CD14-positive monocyte (primary cell): ENCODE measurements at regions not wholly inside any gene's neighbourhood (a gene's known extent, or its start where the extent isn't known, plus 50 kb on each side); places are given as distances from the start of the nearest gene placed in this dataset.

Source experiments
- DNase-seq, 3 donors: peaks; one replicate each; pipeline ENCODE4 v3.0.0-alpha.2; 2011 to 2022
- H2AFZ ChIP-seq: 2 replicates; pipeline ENCODE4 v1.6.0; 2012; ENCODE audit warnings: mild to moderate bottlenecking, low read depth, low read length, inconsistent platforms; ENCODE audit not compliant: insufficient read depth, poor library complexity, severe bottlenecking
- H3K27ac ChIP-seq, 2 donors: 1 replicate in 1 of 2; 2 replicates in 1 of 2; pipeline ENCODE4 v1.5.1; 2012 to 2013; ENCODE audit warnings: low read length in 2 of 2, control low read depth in 1 of 2, inconsistent platforms in 1 of 2, low read depth in 1 of 2, mild to moderate bottlenecking in 1 of 2
- H3K27me3 ChIP-seq, 2 donors: one replicate each; pipeline versions ENCODE4 v1.6.0 to v1.6.1; 2011 to 2013; ENCODE audit warnings: low read length in 2 of 2; ENCODE audit not compliant: control insufficient read depth in 2 of 2, insufficient read depth in 2 of 2
- H3K36me3 ChIP-seq, 2 donors: replicated peaks in 1 of 2; 1 replicate in 1 of 2; 2 replicates in 1 of 2; pipeline versions ENCODE4 v1.5.1 to v1.6.1; 2012 to 2013; ENCODE audit warnings: low read length in 2 of 2, control low read depth in 1 of 2, inconsistent platforms in 1 of 2, mild to moderate bottlenecking in 1 of 2; ENCODE audit not compliant: insufficient read depth in 2 of 2, control insufficient read depth in 1 of 2
- H3K4me1 ChIP-seq, 2 donors: 1 replicate in 1 of 2; 2 replicates in 1 of 2; pipeline versions ENCODE4 v1.5.1 to v1.6.1; 2012 to 2013; ENCODE audit warnings: low read length in 2 of 2, control low read depth in 1 of 2, inconsistent platforms in 1 of 2, mild to moderate bottlenecking in 1 of 2, moderate library complexity in 1 of 2; ENCODE audit not compliant: insufficient read depth in 2 of 2, control insufficient read depth in 1 of 2
- H3K4me2 ChIP-seq: replicated peaks from 2 replicates; pipeline ENCODE3; 2012; ENCODE audit warnings: low read length, moderate library complexity, mild to moderate bottlenecking; ENCODE audit not compliant: poor library complexity, severe bottlenecking; ENCODE audit errors: extremely low read depth
- H3K4me3 ChIP-seq, 3 experiments: fragments of 200-600 bp in 1 of 3; sonication (generic) in 1 of 3; replicated peaks in 1 of 3; 1 replicate in 2 of 3; 2 replicates in 1 of 3; pipeline ENCODE4 v1.5.1; 2011 to 2013; ENCODE audit warnings: low read length in 3 of 3, mild to moderate bottlenecking in 3 of 3, control low read depth in 2 of 3, low read depth in 2 of 3, inconsistent platforms in 1 of 3, moderate library complexity in 1 of 3
- H3K79me2 ChIP-seq: 2 replicates; pipeline ENCODE4 v1.6.0; 2012; ENCODE audit warnings: mild to moderate bottlenecking, control low read depth, inconsistent platforms, low read length, moderate library complexity; ENCODE audit not compliant: insufficient read depth
- H3K9ac ChIP-seq: 2 replicates; pipeline ENCODE4 v1.6.0; 2017; ENCODE audit warnings: low read length, mild to moderate bottlenecking; ENCODE audit not compliant: insufficient read depth, poor library complexity, severe bottlenecking
- H3K9me3 ChIP-seq, 2 donors: replicated peaks in 1 of 2; 1 replicate in 1 of 2; 2 replicates in 1 of 2; pipeline versions ENCODE4 v1.5.1 to v1.6.1; 2012 to 2013; ENCODE audit warnings: low read length in 2 of 2, control low read depth in 1 of 2; ENCODE audit not compliant: control insufficient read depth in 1 of 2, insufficient read depth in 1 of 2
- H4K20me1 ChIP-seq: 2 replicates; pipeline ENCODE4 v1.6.0; 2012; ENCODE audit warnings: mild to moderate bottlenecking, low read length, control low read depth, moderate library complexity; ENCODE audit not compliant: insufficient read depth
- H3K27ac Mint-ChIP-seq, 7 donors: one replicate each; pipeline ENCODE4 v1.8.0; 2020; ENCODE audit warnings: mild to moderate bottlenecking in 7 of 7, mixed read lengths in 7 of 7, moderate library complexity in 6 of 7, inconsistent platforms in 2 of 7
- H3K27me3 Mint-ChIP-seq, 3 donors: one replicate each; pipeline ENCODE4 v1.8.0; 2021 to 2022; ENCODE audit warnings: low read depth in 3 of 3, mild to moderate bottlenecking in 3 of 3, mixed read lengths in 3 of 3, moderate library complexity in 3 of 3, inconsistent platforms in 1 of 3
- H3K36me3 Mint-ChIP-seq, 2 donors: one replicate each; pipeline ENCODE4 v1.8.0; 2020; ENCODE audit warnings: mixed read lengths in 2 of 2, inconsistent platforms in 1 of 2, mild to moderate bottlenecking in 1 of 2
- H3K4me1 Mint-ChIP-seq: one replicate; pipeline ENCODE4 v1.8.0; 2020; ENCODE audit warnings: mild to moderate bottlenecking, mixed read lengths
- H3K4me3 Mint-ChIP-seq, 2 donors: one replicate each; pipeline ENCODE4 v1.8.0; 2020; ENCODE audit warnings: mild to moderate bottlenecking in 2 of 2, mixed read lengths in 2 of 2, moderate library complexity in 1 of 2
- H3K9me3 Mint-ChIP-seq, 7 donors: one replicate each; pipeline ENCODE4 v1.8.0; 2020 to 2022; ENCODE audit warnings: mixed read lengths in 7 of 7, mild to moderate bottlenecking in 6 of 7, moderate library complexity in 6 of 7, inconsistent platforms in 2 of 7
- CTCF ChIP-seq: fragments of 200-600 bp; IDR thresholded peaks from one replicate; pipeline ENCODE4 v1.8.0; 2022; ENCODE audit warnings: antibody characterized with exemption, mild to moderate bottlenecking
- WGBS: methylation state at CpG from one replicate; pipeline ENCODE4 v1.1.5; 2013; ENCODE audit warnings: missing lambda C conversion rate; ENCODE audit not compliant: insufficient coverage; 5-methylcytosine and 5-hydroxymethylcytosine counted together
- intact Hi-C, 2 donors: fragments of 100-400 bp; cut with micrococcal nuclease; formaldehyde crosslinking; loops; one replicate each; pipeline versions ENCODE4 v1.15.0 to v1.15.1; 2023

GRCh38 chr13:61944329-61944929, 528.8 kb upstream of the PCDH20 start:
- H3K27ac Mint-ChIP-seq: no peak overlapping the region
- Histone ChIP-seq H3K79me2 (no peaks in the 10 kb centered on the region), H4K20me1 (no peaks in the 10 kb centered on the region), H3K36me3 (no peaks in the 10 kb centered on the region), H3K9ac (no peak overlapping the region), H3K27ac (no peak overlapping the region), H3K4me2 (no peak overlapping the region), H3K9me3 (no peaks in the 10 kb centered on the region), H3K4me1 (no peaks in the 10 kb centered on the region), H3K4me3 (no peak overlapping the region), H2AFZ (no peak overlapping the region), H3K27me3 (no peaks in the 10 kb centered on the region)
- no peak for DNase-seq
- no peak overlapping the region for H3K4me3 Mint-ChIP-seq
- intact Hi-C loops: no loop called here
- no peak for TF ChIP-seq CTCF
- 90% methylated on average over 2 of the region's 7 CpGs for WGBS
- H3K27me3 Mint-ChIP-seq: no peaks in the 10 kb centered on the region
- H3K4me1 Mint-ChIP-seq: no peaks in the 10 kb centered on the region
- no peaks in the 10 kb centered on the region for H3K36me3 Mint-ChIP-seq
- H3K9me3 Mint-ChIP-seq: peaks cover 0 to 4% (median 0%) of the 10 kb centered on the region in 7 donors

DNA sequence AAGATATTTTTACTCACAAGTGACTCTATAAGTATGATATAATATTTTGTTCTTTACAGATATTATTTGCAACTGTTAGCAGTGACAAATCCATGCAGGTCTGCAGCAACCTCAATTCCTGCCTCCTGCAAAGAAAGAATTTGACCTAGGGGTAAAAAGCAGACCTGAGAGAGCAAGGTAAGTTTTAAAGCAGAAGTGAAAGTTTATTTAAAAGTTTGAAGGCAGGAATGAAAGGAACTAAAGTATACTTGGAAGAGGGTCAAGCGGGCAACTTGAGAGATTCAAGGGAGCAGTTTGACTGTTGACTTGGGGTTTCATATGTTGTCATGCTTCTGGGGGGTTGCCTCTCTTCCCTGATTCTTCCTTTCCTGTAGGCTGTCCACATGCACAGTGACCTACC, 520.1 kb upstream of the PCDH20 start:
- Histone ChIP-seq H3K27ac (no peak overlapping the region), H3K4me1 (no peaks in the 10 kb centered on the region), H3K4me3 (no peak overlapping the region), H3K79me2 (no peaks in the 10 kb centered on the region), H3K9ac (no peak overlapping the region), H3K36me3 (no peaks in the 10 kb centered on the region), H4K20me1 (no peaks in the 10 kb centered on the region), H2AFZ (no peak overlapping the region), H3K27me3 (no peaks in the 10 kb centered on the region), H3K4me2 (no peak overlapping the region), H3K9me3 (no peaks in the 10 kb centered on the region)
- H3K9me3 Mint-ChIP-seq: peaks cover 0 to 2% (median 0%) of the 10 kb centered on the region in 7 donors
- H3K4me1 Mint-ChIP-seq: no peaks in the 10 kb centered on the region
- H3K36me3 Mint-ChIP-seq: no peaks in the 10 kb centered on the region
- H3K27ac Mint-ChIP-seq: no peak overlapping the region
- no peak for DNase-seq
- intact Hi-C loops: no loop called here
- no peak for TF ChIP-seq CTCF
- no peaks in the 10 kb centered on the region for H3K27me3 Mint-ChIP-seq
- WGBS: 100% methylated on average over 1 of the region's 1 CpG
- no peak overlapping the region for H3K4me3 Mint-ChIP-seq
